OCI-LY7 (cell line): ENCODE measurements at regions not wholly inside any gene's neighbourhood (a gene's known extent, or its start where the extent isn't known, plus 50 kb on each side); places are given as distances from the start of the nearest gene placed in this dataset.
A peak's percentile ranks its signal among the peaks of the same experiment; 100 is the strongest.

ENCODE experiments used
- BruUV-seq: library from RNA; stranded (reverse); fragments of 400-500 nt; replicated peaks from 2 replicates; lab custom pipeline; 2021; lab: Mats Ljungman, UMichigan
- CTCF ChIA-PET: fragments of 300-600 bp; sonication (Branson Sonifier 250); formaldehyde crosslinking; loops from one replicate; lab custom pipeline; 2022; ENCODE audit warnings: antibody characterized with exemption; ENCODE audit not compliant: unreplicated experiment; lab: Charles Lee
- POLR2A ChIA-PET: fragments of 300-600 bp; sonication (Branson Sonifier 250); formaldehyde crosslinking; loops from one replicate; lab custom pipeline; 2022; ENCODE audit warnings: antibody characterized with exemption; lab: Charles Lee
- DNase-seq: peaks from one replicate; pipeline ENCODE4 v3.0.0-alpha.2; 2015; ENCODE audit warnings: low spot score
- H2AFZ ChIP-seq: fragments of 200-600 bp; sonication (generic), shearing (Covaris generic); 2 replicates; pipeline ENCODE4 v1.6.1; 2014; ENCODE audit warnings: mild to moderate bottlenecking, antibody characterized with exemption, low read length, moderate library complexity
- H3K27ac ChIP-seq: fragments of 200-600 bp; sonication (generic); 2 replicates; pipeline ENCODE4 v1.5.1; 2014; ENCODE audit warnings: mixed run types, low read depth, mild to moderate bottlenecking, moderate library complexity, low read length, inconsistent platforms; ENCODE audit not compliant: poor library complexity, severe bottlenecking
- H3K36me3 ChIP-seq: fragments of 200-600 bp; sonication (generic); 2 replicates; pipeline ENCODE4 v1.6.1; 2014; ENCODE audit warnings: mild to moderate bottlenecking, antibody characterized with exemption, low read length, moderate library complexity, mixed read lengths; ENCODE audit not compliant: insufficient read depth
- H3K4me1 ChIP-seq: fragments of 200-600 bp; sonication (generic); 2 replicates; pipeline ENCODE4 v1.5.1; 2014; ENCODE audit warnings: mild to moderate bottlenecking, low read length; ENCODE audit not compliant: insufficient read depth, poor library complexity, severe bottlenecking
- H3K4me2 ChIP-seq: fragments of 200-600 bp; sonication (generic); 2 replicates; pipeline ENCODE4 v1.6.1; 2014; ENCODE audit warnings: mild to moderate bottlenecking, low read length
- H3K4me3 ChIP-seq: fragments of 200-600 bp; sonication (generic); 2 replicates; pipeline ENCODE4 v1.5.1; 2014; ENCODE audit warnings: mild to moderate bottlenecking, low read depth, low read length; ENCODE audit not compliant: poor library complexity, severe bottlenecking
- H3K79me2 ChIP-seq: fragments of 200-600 bp; sonication (generic); 2 replicates; pipeline ENCODE4 v1.6.1; 2016; ENCODE audit warnings: low read depth, mild to moderate bottlenecking, low read length, moderate library complexity, mixed read lengths; ENCODE audit not compliant: insufficient read depth
- H3K9me2 ChIP-seq: fragments of 200-600 bp; sonication (generic); 2 replicates; pipeline ENCODE4 v1.6.1; 2016; ENCODE audit warnings: mild to moderate bottlenecking, low read length, mixed read lengths; ENCODE audit not compliant: insufficient read depth
- H3K9me3 ChIP-seq: fragments of 200-600 bp; sonication (generic); 2 replicates; pipeline ENCODE4 v1.6.1; 2014; ENCODE audit warnings: mild to moderate bottlenecking, mixed run types, low read length, mixed read lengths
- H4K20me1 ChIP-seq: fragments of 200-600 bp; sonication (generic); 2 replicates; pipeline ENCODE4 v1.6.1; 2014; ENCODE audit warnings: mild to moderate bottlenecking, antibody characterized with exemption, low read length, moderate library complexity, mixed read lengths; ENCODE audit not compliant: insufficient read depth
- EZH2phosphoT487 ChIP-seq: fragments of 200-600 bp; sonication (generic); IDR thresholded peaks from 2 replicates; pipeline ENCODE4 v1.6.1; 2018; ENCODE audit warnings: low read depth, borderline replicate concordance, mild to moderate bottlenecking, mixed run types, antibody characterized with exemption, low read length, moderate library complexity, mixed read lengths
- intact Hi-C: fragments of 100-400 bp; cut with micrococcal nuclease; formaldehyde crosslinking; loops from one replicate; pipeline ENCODE4 v1.10.0; 2022; ENCODE audit not compliant: unreplicated experiment
- TF ChIP-seq, protein P1 (sequence below): fragments of 200-600 bp; sonication (generic); conservative IDR thresholded peaks from 2 replicates; pipeline ENCODE4 v1.5.1; 2014; ENCODE audit warnings: mild to moderate bottlenecking, antibody characterized with exemption, low read length, moderate library complexity, mixed read lengths

GRCh38 chrX:42047886-42048285 is 124.5 kb upstream of the CASK start:
- Histone ChIP-seq H3K4me3 (no peak overlapping the region), H3K9me3 (no peaks in the 10 kb centered on the region), H2AFZ (no peak overlapping the region), H4K20me1 (no peaks in the 10 kb centered on the region), H3K4me2 (no peak overlapping the region), H3K79me2 (no peaks in the 10 kb centered on the region), H3K4me1 (no peaks in the 10 kb centered on the region), H3K36me3 (no peaks in the 10 kb centered on the region), H3K9me2 (no peaks in the 10 kb centered on the region), H3K27ac (no peak overlapping the region)
- DNase-seq = no peak
- no TSS peak for BruUV-seq
- ChIA-PET POLR2A (no interaction called here), CTCF (no interaction called here)
- TF ChIP-seq EZH2phosphoT487 = no peak
- TF ChIP-seq, protein P1, sequence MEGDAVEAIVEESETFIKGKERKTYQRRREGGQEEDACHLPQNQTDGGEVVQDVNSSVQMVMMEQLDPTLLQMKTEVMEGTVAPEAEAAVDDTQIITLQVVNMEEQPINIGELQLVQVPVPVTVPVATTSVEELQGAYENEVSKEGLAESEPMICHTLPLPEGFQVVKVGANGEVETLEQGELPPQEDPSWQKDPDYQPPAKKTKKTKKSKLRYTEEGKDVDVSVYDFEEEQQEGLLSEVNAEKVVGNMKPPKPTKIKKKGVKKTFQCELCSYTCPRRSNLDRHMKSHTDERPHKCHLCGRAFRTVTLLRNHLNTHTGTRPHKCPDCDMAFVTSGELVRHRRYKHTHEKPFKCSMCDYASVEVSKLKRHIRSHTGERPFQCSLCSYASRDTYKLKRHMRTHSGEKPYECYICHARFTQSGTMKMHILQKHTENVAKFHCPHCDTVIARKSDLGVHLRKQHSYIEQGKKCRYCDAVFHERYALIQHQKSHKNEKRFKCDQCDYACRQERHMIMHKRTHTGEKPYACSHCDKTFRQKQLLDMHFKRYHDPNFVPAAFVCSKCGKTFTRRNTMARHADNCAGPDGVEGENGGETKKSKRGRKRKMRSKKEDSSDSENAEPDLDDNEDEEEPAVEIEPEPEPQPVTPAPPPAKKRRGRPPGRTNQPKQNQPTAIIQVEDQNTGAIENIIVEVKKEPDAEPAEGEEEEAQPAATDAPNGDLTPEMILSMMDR = no peak
- intact Hi-C loops = no loop called here

GRCh38 chrX:42028109-42028508 is 104.8 kb upstream of the CASK start:
- CTCF ChIA-PET = no interaction called here
- intact Hi-C loops = no loop called here
- no peaks in the 10 kb centered on the region for H3K36me3 ChIP-seq

DNA sequence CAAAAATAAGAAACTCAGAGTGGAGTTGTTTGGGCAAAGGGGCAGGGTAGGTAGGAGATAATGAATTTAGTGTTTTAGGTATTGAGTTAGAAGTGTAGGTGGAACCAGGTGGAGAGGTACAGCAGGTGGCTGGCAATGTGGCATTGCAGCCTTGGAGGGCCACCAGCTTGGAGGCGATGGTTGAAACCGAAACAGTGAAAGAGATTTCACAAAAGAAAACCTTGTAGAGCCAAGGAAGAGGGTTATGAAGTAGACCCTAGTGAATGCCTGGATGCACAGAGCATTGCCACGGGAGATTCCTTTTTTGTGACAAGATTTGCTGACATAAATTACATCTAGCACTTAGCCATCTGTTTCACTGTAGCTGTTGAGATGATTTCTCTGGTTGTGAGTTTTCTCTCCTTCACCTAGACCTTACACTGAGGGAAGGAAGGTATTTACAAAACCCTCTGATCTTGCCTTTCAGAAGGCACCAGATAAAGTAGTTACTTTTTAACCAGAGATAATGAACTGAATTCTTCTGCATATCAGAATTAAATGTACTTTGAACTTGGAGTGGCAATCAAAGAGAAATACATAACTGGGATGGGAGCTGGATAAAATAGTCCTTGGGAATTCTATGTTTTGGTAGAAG is 104.1 kb upstream of the CASK start:
- intact Hi-C loops = no loop called here
- Histone ChIP-seq H3K27ac (no peak overlapping the region), H3K79me2 (no peaks in the 10 kb centered on the region), H3K4me1 (no peaks in the 10 kb centered on the region), H3K9me3 (no peaks in the 10 kb centered on the region), H3K9me2 (no peaks in the 10 kb centered on the region), H3K36me3 (no peaks in the 10 kb centered on the region), H3K4me3 (no peak overlapping the region), H4K20me1 (no peaks in the 10 kb centered on the region), H2AFZ (no peak overlapping the region), H3K4me2 (no peak overlapping the region)
- DNase-seq = no peak
- ChIA-PET CTCF (no interaction called here), POLR2A (interaction anchor here (0.8 kb wide), 1 partner anchor 1638 kb away, joined by 3 read pairs; no protein-coding TSS in a partner anchor)
- no TSS peak for BruUV-seq
- no peak for TF ChIP-seq EZH2phosphoT487
- TF ChIP-seq, protein P1 = no peak

More at GRCh38 chrX:42028109-42028508, 104.8 kb upstream of the CASK start:
- H3K9me2 ChIP-seq = no peaks in the 10 kb centered on the region
- no peaks in the 10 kb centered on the region for H3K4me1 ChIP-seq
- H4K20me1 ChIP-seq = no peaks in the 10 kb centered on the region
- no peak overlapping the region for H3K27ac ChIP-seq
- H3K9me3 ChIP-seq = no peaks in the 10 kb centered on the region
- no peaks in the 10 kb centered on the region for H3K79me2 ChIP-seq
- no peak overlapping the region for H3K4me2 ChIP-seq
- no peak overlapping the region for H2AFZ ChIP-seq
- no TSS peak for BruUV-seq
- peak; percentile 12 for DNase-seq
- no peak overlapping the region for H3K4me3 ChIP-seq
- TF ChIP-seq, protein P1 = no peak
- no peak for TF ChIP-seq EZH2phosphoT487
- POLR2A ChIA-PET = interaction anchor here (0.6 to 0.8 kb wide), 2 partner anchors 1158 to 1637 kb away, joined by 3 read pairs; no protein-coding TSS in a partner anchor
